Activated T-cell treated with anti-CD3 and anti-CD28 coated beads, Interleukin-2, amount 50 U/mL, for 4 hours (primary cell): ENCODE measurements at regions not wholly inside any gene's neighbourhood (a gene's known extent, or its start where the extent isn't known, plus 50 kb on each side); places are given as distances from the start of the nearest gene placed in this dataset.

Experiments used
- ATAC-seq, 2 donors: fragments of 200-7000 bp; cut with Tn5 transposase; one replicate each; pipeline ENCODE4 v1.10.0; 2021
- DNase-seq: peaks from one replicate; pipeline ENCODE4 v3.0.0-alpha.2; 2020
- H3K27me3 Mint-ChIP-seq: one replicate; pipeline ENCODE4 v1.8.0; 2021; ENCODE audit warnings: low read depth, mixed read lengths
- H3K36me3 Mint-ChIP-seq: one replicate; pipeline ENCODE4 v1.8.0; 2022; ENCODE audit warnings: mixed read lengths; ENCODE audit not compliant: insufficient read depth
- H3K4me1 Mint-ChIP-seq: one replicate; pipeline ENCODE4 v1.8.0; 2021; ENCODE audit warnings: low read depth, mixed read lengths
- H3K4me3 Mint-ChIP-seq: one replicate; pipeline ENCODE4 v1.8.0; 2021; ENCODE audit warnings: mild to moderate bottlenecking, moderate library complexity, mixed read lengths
- H3K9me3 Mint-ChIP-seq: one replicate; pipeline ENCODE4 v1.8.0; 2021; ENCODE audit warnings: mixed read lengths

- DNase-seq = no peak
- Mint-ChIP-seq H3K9me3 (no peaks in the 10 kb centered on the region), H3K4me3 (no peak overlapping the region), H3K4me1 (no peaks in the 10 kb centered on the region), H3K36me3 (no peaks in the 10 kb centered on the region), H3K27me3 (peaks cover 11% of the 10 kb centered on the region)
- ATAC-seq = no peak
Observed at GRCh38 chr14:32022938-32023466, 54.1 kb upstream of the ARHGAP5 start.

DNA sequence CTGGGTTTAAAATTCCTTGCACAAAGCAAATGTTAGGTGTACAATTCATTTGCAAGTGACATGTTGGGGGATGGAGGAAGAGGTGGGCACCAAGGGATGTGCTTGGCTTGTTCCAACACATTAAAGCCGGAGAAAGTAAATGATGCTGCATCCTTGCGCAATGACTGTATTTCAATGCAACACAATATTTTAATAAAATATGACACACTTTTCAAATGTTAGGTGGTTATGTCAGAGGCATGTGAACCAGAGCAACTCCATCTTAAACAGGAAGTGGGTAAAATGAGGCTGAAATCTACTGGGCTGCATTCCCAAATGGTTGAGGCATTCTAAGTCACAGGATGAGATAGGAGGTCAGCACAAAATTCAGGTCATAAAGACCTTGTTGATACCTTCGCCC is 53.6 kb upstream of the ARHGAP5 start:
- Mint-ChIP-seq H3K4me1 (no peaks in the 10 kb centered on the region), H3K27me3 (peaks cover 11% of the 10 kb centered on the region), H3K9me3 (no peaks in the 10 kb centered on the region), H3K4me3 (no peak overlapping the region), H3K36me3 (no peaks in the 10 kb centered on the region)
- ATAC-seq (no peak), DNase-seq (no peak)

DNA sequence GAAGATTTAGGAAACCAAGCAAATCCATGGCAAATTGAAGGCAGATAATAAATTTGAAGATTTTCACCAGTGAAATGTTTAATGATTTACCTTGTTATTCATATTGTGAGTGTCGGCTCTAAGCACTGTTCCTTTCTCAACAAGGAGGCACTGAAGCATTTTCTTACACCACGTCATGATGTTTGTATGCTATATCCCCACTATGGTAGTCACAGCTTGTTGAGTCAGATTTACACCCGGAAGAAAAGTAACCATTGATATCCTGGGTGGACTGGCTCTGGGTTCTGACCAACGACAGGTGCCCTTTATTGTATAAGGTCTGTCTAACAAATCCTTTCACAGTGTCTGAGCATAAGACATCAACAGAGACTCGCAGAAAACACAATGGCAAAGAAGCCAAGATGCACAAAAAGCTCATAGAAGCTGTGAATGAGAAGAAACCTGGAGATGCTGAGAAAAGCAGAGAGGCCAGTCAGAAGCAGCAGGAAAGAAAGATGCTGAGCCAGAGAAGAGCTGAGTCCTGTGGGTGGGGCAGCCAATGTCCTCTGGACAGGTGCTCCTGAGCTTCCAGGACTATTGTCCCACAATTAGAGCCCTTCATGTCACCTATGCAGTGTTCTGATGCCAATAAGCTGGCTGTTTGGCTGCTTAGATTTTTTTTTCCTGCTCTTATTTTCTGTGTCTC is 49.7 kb upstream of the ARHGAP5 start:
- ATAC-seq = no peak
- Mint-ChIP-seq H3K36me3 (no peaks in the 10 kb centered on the region), H3K27me3 (peaks cover 7% of the 10 kb centered on the region), H3K9me3 (no peaks in the 10 kb centered on the region), H3K4me1 (no peaks in the 10 kb centered on the region), H3K4me3 (no peak overlapping the region)
- DNase-seq = no peak
